Lower lobe of right lung (tissue), 2 donors: ENCODE measurements at regions not wholly inside any gene's neighbourhood (a gene's known extent, or its start where the extent isn't known, plus 50 kb on each side); places are given as distances from the start of the nearest gene placed in this dataset.

Experiments
- ATAC-seq, 2 donors: fragments of 200-7000 bp; cut with Tn5 transposase; one replicate each; pipeline ENCODE4 v1.9.1; 2020 to 2022; ENCODE audit warnings: mild to moderate bottlenecking in 2 of 2, moderate library complexity in 2 of 2
- DNase-seq: peaks from one replicate; pipeline ENCODE4 v3.0.0-alpha.2; 2020
- H3K27ac ChIP-seq: fragments of 200-600 bp; one replicate; pipeline ENCODE4 v1.8.0; 2022
- H3K27me3 ChIP-seq: fragments of 200-600 bp; one replicate; pipeline ENCODE4 v1.8.0; 2022; ENCODE audit warnings: low read depth
- H3K36me3 ChIP-seq: fragments of 200-600 bp; one replicate; pipeline ENCODE4 v1.8.0; 2022; ENCODE audit warnings: mild to moderate bottlenecking
- H3K4me1 ChIP-seq: fragments of 200-600 bp; one replicate; pipeline ENCODE4 v1.8.0; 2022
- H3K4me3 ChIP-seq: fragments of 200-600 bp; one replicate; pipeline ENCODE4 v1.8.0; 2022; ENCODE audit warnings: mild to moderate bottlenecking
- H3K9me3 ChIP-seq: fragments of 200-600 bp; one replicate; pipeline ENCODE4 v1.8.0; 2022
- CTCF ChIP-seq: fragments of 200-600 bp; IDR thresholded peaks from one replicate; pipeline ENCODE4 v1.8.0; 2022; ENCODE audit warnings: antibody characterized with exemption, mild to moderate bottlenecking
- intact Hi-C: fragments of 100-400 bp; cut with DNase I; formaldehyde crosslinking; loops from one replicate; pipeline ENCODE4 v1.11.0; 2022
- donor health status: DM: no; HTN: yes; CAD: no; lungs with severe emphysema.

- intact Hi-C loops = no loop called here
- DNase-seq (no peak), ATAC-seq (no peak)
- Histone ChIP-seq H3K27ac (no peak overlapping the region), H3K9me3 (no peaks in the 10 kb centered on the region), H3K4me3 (no peak overlapping the region), H3K4me1 (no peaks in the 10 kb centered on the region), H3K36me3 (no peaks in the 10 kb centered on the region), H3K27me3 (no peaks in the 10 kb centered on the region)
- no peak for TF ChIP-seq CTCF
Observed at GRCh38 chr17:52594516-52594915, 436.0 kb upstream of the CA10 start.

GRCh38 chr17:52546990-52547389 lies 388.5 kb upstream of the CA10 start:
- intact Hi-C loops = no loop called here
- no peak for ATAC-seq

GRCh38 chr17:52546493-52546892 lies 388.0 kb upstream of the CA10 start:
- ATAC-seq = no peak
- Histone ChIP-seq H3K36me3 (no peaks in the 10 kb centered on the region), H3K9me3 (no peaks in the 10 kb centered on the region), H3K4me3 (no peak overlapping the region), H3K4me1 (no peaks in the 10 kb centered on the region), H3K27ac (no peak overlapping the region), H3K27me3 (no peaks in the 10 kb centered on the region)
- intact Hi-C loops = no loop called here
- no peak for DNase-seq
- TF ChIP-seq CTCF = no peak

More at GRCh38 chr17:52546990-52547389, 388.5 kb upstream of the CA10 start:
- no peaks in the 10 kb centered on the region for H3K9me3 ChIP-seq
- H3K27ac ChIP-seq = no peak overlapping the region
- no peak overlapping the region for H3K4me3 ChIP-seq
- H3K36me3 ChIP-seq = no peaks in the 10 kb centered on the region
- H3K27me3 ChIP-seq = no peaks in the 10 kb centered on the region
- TF ChIP-seq CTCF = no peak
- DNase-seq = no peak
- H3K4me1 ChIP-seq = no peaks in the 10 kb centered on the region

GRCh38 chr17:52537421-52537820 lies 378.9 kb upstream of the CA10 start:
- Histone ChIP-seq H3K4me3 (no peak overlapping the region), H3K36me3 (no peaks in the 10 kb centered on the region), H3K9me3 (no peaks in the 10 kb centered on the region), H3K27ac (no peak overlapping the region), H3K27me3 (no peaks in the 10 kb centered on the region), H3K4me1 (no peaks in the 10 kb centered on the region)
- DNase-seq = no peak
- ATAC-seq = no peak
- intact Hi-C loops = no loop called here
- TF ChIP-seq CTCF = no peak

GRCh38 chr17:52536489-52536888 lies 378.0 kb upstream of the CA10 start:
- ATAC-seq = peak in 1 of 2 donors; percentile 59
- Histone ChIP-seq H3K9me3 (no peaks in the 10 kb centered on the region), H3K4me3 (no peak overlapping the region), H3K27ac (no peak overlapping the region), H3K27me3 (no peaks in the 10 kb centered on the region), H3K36me3 (no peaks in the 10 kb centered on the region), H3K4me1 (no peaks in the 10 kb centered on the region)
- intact Hi-C loops = no loop called here
- DNase-seq = no peak
- no peak for TF ChIP-seq CTCF

GRCh38 chr17:52532373-52532772 lies 373.9 kb upstream of the CA10 start:
- Histone ChIP-seq H3K9me3 (no peaks in the 10 kb centered on the region), H3K4me3 (no peak overlapping the region), H3K4me1 (no peaks in the 10 kb centered on the region), H3K27ac (no peak overlapping the region), H3K36me3 (no peaks in the 10 kb centered on the region), H3K27me3 (no peaks in the 10 kb centered on the region)
- DNase-seq (no peak), ATAC-seq (no peak)
- TF ChIP-seq CTCF = no peak
- intact Hi-C loops = no loop called here
